ENCODE measurements at regions not wholly inside any gene's neighbourhood (a gene's known extent, or its start where the extent isn't known, plus 50 kb on each side); places are given as distances from the start of the nearest gene placed in this dataset.

DNA sequence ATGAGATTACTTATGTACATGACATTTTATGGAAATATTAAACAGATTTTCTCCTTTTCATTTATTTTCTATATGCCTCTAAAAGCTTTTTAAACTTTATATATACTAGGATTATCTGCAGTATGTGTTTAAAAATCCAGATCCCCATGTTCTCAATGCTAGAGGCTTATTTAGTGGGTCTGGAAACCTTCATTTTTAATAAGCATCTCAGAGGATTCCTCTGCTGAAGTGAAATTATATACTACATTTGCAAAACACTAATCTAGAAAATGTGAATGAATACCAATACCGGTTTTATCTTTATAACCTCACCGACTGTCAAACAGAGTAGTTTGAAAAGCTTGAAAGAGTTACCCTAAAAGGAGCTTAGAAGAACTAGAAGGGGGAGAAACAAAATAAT, 863.8 kb upstream of the ZWINT start:
- TF ChIP-seq ISL1 (CRISPR knock-in tag; IDR thresholded peaks at IDR 0.05) (no peak), ARNTL (CRISPR knock-in tag; IDR thresholded peaks at IDR 0.05; ENCODE audit: borderline replicate concordance, low read depth) (no peak), TCF4 (CRISPR knock-in tag; IDR thresholded peaks at IDR 0.05; ENCODE audit: borderline replicate concordance) (no peak), ZNF565 (CRISPR knock-in tag; conservative IDR thresholded peaks at IDR 0.05; ENCODE audit: low read depth) (no peak), ZFP3 (CRISPR knock-in tag; IDR thresholded peaks at IDR 0.05) (no peak), RARB (CRISPR knock-in tag; IDR thresholded peaks at IDR 0.05) (no peak)
- TF ChIP-seq, protein P1, sequence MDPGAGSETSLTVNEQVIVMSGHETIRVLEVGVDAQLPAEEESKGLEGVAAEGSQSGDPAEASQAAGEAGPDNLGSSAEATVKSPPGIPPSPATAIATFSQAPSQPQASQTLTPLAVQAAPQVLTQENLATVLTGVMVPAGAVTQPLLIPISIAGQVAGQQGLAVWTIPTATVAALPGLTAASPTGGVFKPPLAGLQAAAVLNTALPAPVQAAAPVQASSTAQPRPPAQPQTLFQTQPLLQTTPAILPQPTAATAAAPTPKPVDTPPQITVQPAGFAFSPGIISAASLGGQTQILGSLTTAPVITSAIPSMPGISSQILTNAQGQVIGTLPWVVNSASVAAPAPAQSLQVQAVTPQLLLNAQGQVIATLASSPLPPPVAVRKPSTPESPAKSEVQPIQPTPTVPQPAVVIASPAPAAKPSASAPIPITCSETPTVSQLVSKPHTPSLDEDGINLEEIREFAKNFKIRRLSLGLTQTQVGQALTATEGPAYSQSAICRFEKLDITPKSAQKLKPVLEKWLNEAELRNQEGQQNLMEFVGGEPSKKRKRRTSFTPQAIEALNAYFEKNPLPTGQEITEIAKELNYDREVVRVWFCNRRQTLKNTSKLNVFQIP (CRISPR knock-in tag; IDR thresholded peaks at IDR 0.05; ENCODE audit: borderline replicate concordance, low read depth), result no peak
